Astrocyte of the hippocampus (primary cell): ENCODE measurements at regions not wholly inside any gene's neighbourhood (a gene's known extent, or its start where the extent isn't known, plus 50 kb on each side); places are given as distances from the start of the nearest gene placed in this dataset.

ENCODE experiments used
- DNase-seq: peaks from one replicate; pipeline ENCODE4 v3.0.0; 2011; ENCODE audit warnings: low read depth, low spot score

DNA sequence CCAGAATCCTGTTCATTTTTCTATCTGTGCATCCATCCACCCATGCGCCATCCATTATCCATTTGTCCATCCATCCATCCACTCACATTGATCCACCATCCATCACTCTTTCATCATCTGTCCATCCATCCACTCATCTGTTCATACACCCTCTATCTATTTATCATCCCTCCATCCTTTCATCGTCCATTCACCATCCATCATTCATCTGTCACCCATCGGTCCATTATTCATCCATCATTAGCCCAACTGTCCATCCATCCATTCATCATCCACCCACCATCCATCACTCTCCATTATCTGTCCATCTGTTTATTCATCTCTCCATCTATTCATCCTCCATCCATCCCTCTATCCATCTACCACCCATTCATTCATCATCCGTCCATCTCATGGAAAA, 125.7 kb upstream of the TMPRSS2 start:
- no peak for DNase-seq

DNA sequence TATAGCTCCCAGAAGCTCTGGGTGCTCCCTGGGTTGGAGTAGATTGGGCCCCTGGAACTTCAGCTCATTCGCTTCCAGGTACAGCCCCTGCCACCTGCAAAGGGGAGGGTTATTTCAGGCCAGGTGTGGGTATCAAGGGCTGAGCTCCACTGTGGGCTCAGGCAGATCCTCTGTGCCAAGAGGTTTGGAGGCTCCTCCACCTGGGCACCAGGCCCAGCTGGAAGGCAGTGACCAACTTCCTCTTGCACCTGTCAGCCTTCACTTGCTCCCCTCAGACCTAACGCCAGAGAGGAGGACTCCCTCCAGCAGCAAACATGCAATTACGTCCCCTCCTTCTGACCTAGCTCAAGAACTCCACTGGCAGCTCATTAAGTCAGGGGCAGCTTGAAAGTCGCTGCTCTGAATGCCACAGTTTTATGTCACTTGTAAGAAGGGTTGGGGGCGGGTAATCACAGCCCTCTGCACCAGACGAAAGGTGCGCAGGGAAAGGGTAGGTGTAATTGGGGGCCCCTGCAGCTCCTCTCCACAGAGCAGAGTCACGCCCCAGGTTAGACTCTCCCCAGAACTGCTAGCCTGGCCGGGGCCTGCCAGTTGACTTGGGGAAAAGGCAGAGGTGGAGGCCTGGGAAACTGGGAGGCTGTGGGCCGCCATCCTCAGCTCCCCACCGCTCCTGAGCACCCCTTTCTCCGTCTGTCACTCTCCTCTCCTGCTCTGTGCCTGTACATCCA, 125.0 kb upstream of the TMPRSS2 start:
- no peak for DNase-seq

DNA sequence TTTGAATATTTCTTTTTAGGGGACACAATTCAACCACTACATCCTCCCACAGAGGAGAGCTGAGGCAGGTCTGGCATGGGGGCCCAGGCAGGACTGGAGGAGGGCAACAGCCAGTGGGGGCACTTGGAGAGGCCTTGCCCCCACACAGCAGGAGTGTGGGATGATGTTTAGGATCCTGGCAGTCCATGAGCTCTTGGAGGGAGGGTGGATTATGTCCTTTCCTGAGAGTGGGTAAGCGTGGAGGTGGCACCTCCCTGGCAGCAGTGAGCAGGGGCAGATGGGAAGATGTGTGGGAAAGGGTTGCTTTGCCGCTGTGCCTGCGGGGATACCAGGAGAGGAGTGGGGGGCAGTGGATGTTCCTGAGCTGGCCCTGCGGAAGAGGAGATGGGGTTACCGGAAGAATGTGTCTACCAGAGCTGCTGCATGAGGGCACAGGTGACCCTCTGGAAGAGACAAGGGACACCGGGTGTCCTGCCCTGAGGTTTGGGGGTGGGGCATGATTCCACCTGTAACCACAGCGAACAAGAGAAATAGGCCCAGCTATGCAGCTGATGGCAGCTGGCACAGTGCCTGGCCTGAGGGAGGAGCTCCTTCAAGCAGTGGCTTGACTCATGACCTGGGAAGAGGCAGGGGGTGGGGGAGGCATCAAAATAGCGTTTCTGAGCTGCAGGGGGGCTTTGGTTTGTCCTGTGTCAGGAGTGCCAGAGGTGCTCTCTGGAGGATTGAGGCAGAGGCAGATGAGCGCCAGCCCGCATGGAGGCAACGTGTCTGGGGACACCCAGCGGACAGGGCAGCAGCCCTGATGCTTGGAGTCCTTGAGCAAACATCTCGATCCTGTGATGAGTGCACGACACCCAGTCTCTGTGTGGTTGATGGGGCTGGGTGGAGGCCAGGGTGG, 123.9 kb upstream of the TMPRSS2 start:
- peak; percentile 64 for DNase-seq

DNA sequence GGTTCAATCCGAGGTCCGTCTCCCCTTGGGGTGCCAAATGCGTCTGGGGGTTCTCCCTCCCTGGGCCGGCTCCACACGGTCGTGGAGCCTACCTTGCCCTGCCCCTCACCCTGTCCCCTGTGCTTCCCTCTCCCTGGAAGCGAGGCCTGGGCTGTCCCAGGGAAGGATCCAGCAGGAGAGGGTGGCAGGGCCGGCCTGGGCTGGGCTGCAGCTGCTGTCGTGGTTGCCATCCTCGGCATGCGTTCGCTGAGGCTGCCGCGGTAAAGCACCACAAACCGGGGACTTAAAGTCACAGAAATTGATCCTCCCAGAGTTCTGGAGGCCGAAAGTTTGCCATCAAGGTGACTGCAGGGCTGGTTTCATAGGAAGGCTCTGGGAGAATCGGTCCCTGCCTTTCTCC, 123.0 kb upstream of the TMPRSS2 start:
- DNase-seq: no peak

DNA sequence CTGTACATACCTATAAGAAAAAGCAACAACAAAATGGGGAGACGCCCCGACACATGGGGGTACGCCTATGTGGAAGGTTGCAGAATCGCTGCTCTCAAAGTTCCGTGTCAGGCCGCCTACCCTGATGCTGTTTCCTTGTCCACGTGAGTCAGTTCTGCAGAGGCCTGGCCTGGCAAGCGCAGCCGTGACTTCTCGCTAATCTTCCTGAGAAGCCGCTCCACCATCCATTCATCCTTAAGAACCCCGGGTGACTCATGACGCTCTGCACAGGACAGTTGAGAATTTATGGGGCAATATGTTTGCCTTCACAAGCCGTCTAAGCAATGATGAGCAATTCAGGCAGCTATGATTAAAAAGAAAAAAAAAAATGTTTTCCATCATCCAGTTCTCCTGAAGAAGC, 122.3 kb upstream of the TMPRSS2 start:
- DNase-seq: peak; percentile 91

DNA sequence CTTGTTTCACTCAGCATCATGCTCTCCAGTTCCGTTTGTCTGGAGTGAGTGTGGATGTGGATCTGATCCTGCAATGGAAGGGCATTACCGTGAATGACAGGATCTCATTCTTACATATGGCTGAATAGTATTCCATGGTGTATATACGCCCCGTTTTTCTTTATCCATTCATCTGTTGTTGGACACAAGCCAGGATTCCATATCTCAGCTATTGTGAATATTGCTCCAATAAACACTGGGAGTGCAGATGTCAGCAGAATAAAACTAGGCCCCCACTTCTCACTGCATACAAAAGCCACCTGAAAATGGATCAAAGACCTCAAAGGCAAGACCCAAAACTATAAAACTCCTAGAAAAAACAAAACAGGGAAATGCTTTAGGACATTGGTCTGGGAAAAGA, 120.3 kb upstream of the TMPRSS2 start:
- DNase-seq: no peak

DNA sequence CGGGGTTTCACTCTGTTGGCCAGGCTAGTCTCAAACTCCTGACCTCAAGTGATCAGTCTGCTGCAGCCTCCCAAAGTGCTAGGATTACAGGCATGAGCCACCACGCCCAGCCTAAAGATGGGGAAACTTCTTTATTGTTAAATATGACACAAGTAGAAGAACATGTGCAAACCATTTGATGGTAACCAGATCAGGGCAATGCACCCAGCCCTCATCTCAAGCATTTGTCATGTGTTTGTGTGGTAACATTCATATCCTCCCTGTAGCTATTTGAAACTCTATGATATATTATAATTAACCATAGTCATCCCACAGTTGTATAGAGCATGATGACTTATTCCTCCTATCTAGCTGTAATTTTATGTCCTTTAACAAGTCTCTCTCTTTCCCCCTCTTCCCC, 119.5 kb upstream of the TMPRSS2 start:
- DNase-seq: no peak

DNA sequence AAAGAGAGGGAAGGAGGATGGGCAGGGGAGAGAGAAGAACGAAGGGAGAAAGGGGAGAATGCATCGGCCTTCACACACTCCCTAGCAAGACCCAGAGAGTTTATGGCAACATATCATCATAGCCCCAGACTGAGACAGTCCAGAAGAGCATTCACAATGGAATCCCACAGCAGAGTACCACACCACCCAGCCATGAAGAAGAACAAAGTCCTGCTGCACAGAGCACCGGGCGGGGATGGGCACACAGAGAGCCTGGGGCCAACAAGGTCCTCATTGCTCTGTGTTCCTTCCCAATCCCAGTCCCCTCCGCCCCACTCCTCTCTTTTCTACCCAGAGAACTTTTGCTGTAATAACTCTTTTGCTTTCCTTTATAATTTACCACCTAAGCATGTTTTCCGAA, 118.1 kb upstream of the TMPRSS2 start:
- DNase-seq: no peak

DNA sequence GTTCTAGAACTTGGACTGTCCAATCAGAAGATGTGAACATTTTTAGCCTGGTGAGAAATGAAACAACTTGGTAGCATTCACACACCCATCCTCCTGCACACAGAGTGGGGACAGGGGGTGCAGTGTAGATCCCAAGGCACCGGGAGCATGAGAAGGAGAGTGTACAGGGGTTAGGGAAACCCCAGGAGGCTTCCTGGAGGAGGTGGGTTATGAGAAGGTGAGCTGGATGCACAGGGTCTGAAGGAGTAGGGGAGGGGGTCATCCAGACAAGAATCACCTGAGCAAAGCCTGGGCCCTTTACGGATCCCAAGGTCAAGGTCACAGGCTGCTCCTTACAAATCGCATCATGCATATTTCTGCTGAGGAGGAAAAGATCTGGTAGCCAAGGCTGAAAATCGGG, 117.5 kb upstream of the TMPRSS2 start:
- DNase-seq: no peak

DNA sequence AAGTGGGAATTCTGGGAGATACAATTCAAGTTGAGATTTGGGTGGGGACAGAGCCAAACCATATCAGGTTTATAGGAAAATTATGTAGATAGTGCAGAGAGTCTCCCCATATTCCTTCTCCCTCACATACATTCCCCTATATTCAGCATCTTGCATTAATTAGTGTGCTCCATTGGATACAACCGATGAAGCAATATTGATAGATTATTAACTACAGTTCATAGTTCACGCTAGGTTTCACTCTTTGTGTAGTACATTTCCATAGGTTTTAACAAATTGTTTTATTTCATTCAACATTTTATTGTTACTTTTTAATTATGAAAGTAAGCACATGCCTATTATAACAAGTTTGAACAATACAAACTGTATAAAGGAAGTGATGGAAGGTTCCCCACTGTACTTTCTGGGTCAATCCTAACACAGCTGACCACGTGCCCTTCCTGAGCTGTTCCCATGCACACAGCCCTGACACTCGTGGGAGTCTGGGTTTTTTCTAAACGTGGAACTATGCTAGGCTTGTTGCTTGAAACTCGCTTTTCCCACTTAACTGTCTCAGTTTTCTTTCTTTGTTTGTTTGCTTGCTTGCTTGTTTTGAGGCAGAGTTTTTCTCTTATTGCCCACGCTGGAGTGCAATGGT, 116.8 kb upstream of the TMPRSS2 start:
- DNase-seq: no peak

DNA sequence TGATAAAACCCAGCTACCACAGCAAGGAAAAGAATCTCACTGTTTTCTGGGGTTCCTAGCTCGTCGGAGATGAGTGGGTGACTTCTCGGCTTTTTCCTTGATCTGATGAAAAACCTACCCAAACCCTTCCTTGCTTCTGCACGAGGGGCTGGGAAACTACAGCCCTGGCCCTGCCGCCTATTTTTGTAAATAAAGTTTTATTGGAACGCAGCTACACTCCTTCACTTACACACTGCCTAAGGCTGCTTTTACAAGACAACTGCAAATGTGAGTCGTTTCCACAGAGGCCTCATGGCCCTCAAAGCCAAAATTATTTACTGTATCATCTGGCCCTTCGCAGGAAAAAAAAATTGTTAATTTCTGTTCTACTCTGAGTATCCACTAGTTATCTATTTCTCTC, 116.0 kb upstream of the TMPRSS2 start:
- DNase-seq: no peak

DNA sequence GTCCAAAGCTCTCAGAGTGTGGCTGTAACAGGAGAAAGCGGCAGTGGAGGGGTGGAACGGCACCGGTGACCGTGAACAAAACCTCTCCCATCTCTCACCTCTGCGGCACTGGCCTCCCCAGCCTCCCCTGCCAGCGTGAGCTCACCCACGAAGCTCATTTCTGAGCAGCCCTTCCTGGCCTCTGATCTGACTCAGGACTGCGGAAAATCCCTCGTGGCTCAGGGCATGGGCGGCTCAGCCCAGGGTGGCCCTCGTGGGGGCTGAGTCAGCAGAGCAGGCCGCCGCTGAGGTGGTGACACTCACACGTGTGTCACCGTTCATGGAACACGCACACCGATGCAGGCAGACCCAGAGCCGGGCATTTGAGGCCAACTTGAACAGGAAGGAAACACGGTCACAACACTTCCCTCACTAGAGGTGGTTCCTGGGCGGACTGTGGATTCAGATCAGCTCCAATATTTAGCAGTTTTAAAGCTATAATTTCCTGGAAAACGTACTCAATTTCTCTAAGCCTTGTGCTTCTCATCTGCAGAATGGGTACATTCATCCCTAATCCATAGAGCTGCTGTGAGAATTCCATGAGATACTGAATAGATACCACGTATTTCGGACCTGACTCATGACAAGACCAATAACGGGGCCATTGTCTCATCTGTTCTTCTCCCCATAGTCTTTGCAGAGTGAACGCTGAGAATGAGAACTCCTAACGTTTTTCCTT, 115.0 kb upstream of the TMPRSS2 start:
- DNase-seq: peak; percentile 60

DNA sequence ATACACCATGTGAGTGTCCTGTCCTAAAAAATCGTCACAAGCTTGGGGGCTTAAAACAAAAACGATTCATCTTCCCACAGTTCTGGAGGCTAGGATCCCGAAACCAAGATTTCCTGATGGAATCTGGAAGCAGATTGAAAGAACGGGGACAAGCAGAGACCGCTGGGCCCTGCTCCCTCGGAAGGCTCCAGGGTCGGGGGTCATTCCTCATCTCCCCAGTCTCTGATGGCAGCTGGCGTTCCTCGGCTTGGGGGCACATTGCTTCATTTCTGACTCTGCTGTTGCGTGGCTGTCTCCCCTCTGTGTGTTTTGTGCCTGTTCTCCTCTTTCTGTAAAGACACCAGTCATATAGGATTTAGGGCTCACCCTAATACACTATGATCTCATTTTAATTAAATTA, 114.2 kb upstream of the TMPRSS2 start:
- no peak for DNase-seq

DNA sequence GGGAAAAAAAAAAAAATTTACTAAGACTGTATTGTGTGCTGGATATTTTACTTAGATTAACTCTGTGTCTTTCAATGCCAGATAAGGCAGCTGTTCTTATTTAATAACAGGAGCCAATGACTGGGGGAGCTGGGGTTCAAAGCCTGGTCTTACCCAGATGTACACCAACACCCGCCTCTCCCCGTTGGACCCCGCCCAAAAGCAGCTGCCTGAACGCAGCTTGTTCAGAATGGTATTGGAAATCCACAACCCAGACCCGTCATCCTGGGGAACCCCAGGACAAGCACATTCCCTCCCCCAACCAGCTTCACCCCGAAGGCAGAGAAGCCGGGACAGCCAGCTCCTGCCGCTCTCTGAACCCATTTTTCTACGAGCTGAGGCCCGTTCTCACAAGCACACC, 113.6 kb upstream of the TMPRSS2 start:
- DNase-seq: no peak

DNA sequence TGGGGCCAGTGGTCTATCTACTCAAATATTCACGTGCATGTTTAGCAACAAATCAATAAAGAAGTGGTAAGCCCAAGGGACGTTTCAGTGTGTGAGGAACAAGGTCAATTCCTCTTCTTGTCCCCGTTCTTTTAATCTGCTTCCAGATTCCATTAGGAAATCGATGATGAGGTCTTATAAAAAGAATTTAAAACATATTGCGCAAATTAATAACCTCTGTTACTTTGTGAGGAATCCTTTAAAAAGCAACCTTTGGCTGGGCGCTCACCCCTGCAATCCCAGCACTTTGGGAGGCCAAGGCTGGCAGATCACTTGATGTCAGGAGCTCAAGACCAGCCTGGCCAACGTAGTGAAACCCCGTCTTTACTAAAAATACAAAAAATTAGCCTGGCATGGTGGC, 113.0 kb upstream of the TMPRSS2 start:
- DNase-seq: no peak

DNA sequence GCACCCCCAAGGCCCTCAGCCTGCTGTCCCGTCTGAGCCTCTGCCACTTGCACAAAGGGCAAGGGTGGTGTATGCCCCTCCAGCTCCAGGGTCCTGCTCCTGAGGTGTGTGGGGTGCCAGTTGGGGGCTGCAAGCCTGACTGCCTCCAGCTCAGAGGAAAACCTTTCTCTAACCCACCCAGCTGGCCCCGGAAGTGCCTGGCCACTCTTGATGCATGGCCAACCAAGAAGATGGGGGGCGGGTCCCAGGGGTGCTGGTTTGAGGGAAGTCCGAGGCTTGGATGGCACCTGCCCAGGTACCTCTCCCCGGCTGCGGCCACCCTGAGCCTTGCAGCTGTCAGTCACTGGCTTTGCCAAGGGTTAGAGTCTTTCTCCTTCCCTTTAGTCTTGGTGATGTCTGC, 112.6 kb upstream of the TMPRSS2 start:
- DNase-seq: no peak

DNA sequence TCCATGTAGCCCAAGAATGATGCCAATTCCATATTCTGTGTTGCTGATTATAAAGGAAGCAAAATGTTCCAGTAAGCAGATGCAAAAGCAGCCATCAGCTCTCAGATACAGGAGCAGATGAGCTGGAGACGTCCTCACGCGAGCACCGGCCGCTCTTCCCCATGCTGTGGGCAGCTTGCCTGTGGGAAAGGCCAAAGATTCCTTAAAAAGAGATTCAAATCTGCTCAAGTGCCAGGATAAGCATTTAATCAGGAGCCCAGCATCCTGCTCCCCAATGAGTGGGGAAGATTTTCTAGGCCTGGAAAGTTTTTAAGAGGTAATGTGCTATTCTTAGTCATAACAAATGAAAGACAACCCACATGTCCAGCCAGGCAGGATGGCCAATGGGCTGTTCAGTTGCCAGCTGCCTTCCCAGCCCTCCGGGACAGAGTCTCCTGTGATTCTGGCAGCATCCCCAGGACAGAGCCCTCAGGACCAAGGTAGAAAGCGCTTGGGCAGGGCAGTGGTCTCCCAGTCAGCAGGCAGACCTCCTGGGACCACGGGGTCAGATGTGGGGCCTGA, 108.2 kb upstream of the TMPRSS2 start:
- DNase-seq: peak; percentile 82

DNA sequence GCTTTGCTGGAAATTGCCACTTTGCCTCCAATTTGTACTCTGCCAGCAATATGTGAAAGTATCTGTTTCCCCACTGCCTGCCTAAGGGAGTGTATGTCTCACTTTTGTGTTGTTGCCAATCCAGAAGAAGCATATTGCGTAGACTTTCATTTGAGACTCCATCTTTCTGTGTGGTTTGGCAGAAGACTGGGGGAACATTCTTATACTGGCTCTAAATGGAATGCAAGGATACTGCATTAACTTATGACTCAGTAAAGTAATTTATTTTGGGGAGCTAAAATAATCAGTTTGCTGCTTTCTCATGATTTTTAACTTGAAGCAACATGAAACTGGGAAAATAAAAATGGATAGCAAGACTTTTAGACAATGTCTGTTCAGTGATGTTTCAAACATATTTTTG, 107.7 kb upstream of the TMPRSS2 start:
- peak; percentile 95 for DNase-seq

DNA sequence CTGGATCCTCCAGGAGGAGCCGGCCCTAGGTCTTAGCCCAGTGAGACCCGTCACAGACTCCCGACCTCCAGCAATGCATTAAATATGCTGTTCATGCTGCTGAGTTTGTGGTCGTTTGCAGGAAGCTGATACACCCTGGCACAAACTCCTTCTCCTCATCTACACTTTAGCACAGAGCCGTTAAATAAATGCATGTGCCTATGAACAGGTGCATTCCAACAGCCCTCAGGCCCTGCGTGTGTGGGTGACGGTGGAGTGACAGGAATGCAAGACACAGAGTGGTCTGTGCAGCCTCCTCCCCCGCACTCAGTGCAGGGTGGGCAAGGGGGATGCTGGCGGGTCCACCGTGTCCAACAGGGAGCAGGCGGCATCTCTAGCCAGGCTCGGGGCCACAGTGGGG, 106.6 kb upstream of the TMPRSS2 start:
- DNase-seq: peak; percentile 56

DNA sequence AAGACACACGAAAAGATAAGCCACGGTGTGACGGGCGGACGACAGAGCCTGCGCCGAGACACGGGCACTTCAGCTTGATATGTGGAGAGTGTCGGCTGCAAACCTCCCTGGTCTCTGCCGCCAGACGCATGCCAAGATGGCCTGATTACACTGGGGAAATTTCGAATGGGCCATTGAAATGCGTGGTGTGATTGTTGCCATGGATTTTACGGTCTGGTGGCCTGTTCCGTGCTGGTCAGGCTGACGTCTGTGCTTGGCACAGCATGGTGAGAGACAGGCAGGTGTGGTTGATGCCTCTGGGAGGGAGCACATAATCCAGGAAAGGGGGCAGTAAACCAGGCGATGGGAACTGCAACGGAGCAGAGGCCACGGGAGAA, 105.6 kb upstream of the TMPRSS2 start:
- DNase-seq: peak; percentile 86

DNA sequence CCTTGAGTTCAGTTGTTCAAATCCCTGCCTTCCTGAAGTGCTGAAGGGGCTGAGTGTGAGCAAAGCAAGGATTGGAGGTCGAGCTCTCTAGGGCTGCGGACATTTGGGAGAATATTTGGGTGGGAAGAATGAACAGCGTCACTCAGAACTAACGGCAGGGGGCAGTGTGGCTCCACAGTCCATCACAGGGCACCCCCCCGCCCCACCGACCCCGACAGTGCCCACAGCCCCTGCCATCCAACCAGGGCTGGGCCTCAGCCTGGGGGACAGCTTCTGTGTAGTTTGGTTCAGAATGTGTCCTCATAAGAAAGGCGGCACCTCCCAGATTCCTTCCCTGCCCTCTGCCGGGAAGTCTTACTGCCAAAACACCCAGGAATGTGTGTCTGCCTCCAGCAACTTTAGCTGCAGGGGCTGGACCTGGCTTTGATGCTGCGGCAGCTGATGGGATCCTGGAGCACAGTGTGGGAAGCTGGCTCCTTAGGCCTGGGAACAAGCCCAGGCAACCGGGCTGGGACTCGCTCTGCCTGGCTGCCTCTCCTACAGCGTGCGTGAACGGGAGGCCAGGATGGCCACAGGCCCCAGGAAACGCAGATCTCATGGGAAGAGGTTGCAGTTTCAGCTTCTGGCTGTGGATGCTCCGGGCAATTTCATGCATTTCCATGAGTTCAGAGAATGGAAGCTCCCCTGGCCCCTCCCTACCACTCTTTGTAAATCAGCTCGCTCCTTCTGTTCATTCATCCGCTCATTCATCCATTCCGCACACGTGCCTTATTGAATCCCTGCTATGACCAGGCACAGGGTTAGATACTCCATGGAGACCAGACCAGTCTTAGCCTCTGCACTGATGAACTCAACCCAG, 104.9 kb upstream of the TMPRSS2 start:
- DNase-seq: peak; percentile 99
